NCI-H1105 treated with DMSO at 0.1 percent for 48 hours (cell line): ENCODE measurements at regions not wholly inside any gene's neighbourhood (a gene's known extent, or its start where the extent isn't known, plus 50 kb on each side); places are given as distances from the start of the nearest gene placed in this dataset.
A peak's percentile ranks its signal among the peaks of the same experiment; 100 is the strongest.
"Not testable (repeated sequence)": the region's sequence is repeated elsewhere in the genome, so short reads cannot be mapped to it uniquely, and the experiment has no call there.

Source experiments
- DNase-seq: peaks from one replicate; lab custom pipeline; 2025; lab: John Stamatoyannopoulos, UW

GRCh38 chr2:17133052-17133671 is 385.1 kb downstream of the RAD51AP2 start:
- no peak for DNase-seq

GRCh38 chr2:17130627-17131026 is 387.6 kb downstream of the RAD51AP2 start:
- DNase-seq: not testable (repeated sequence)

GRCh38 chr2:17125989-17126620 is 392.1 kb downstream of the RAD51AP2 start:
- DNase-seq: no peak

- DNase-seq: no peak
These were observed 393.5 kb downstream of the RAD51AP2 start for GRCh38 chr2:17124575-17125318.

DNA sequence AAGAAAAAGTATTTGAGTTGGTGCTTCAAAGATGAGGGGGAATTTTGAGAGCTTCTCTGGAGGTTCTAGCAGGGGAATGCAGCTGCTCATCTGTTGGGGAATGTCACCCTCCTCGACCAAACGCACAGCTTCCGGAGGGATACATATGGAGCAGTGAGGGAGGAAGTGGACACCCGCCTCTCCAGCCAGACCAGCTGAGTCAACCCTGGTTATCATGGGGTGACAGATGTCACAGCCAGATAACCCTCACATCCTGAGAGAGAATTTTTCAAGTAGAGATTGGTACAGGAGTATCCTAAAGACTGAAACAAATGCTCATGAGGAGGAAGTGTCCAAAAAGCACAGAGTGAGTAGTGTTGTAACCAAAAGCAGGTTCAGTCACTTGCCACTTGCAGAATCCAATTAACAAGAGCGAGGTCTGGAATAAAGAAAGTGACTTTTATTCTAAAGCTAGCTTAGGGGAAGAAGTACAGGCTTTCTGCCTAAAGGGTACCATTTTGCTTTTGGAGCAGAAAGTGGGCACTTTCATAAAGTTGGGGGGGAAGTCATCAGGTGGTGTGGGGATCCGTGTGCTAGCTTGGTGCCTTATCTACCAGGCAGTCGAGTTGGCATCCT is 395.2 kb downstream of the RAD51AP2 start:
- no peak for DNase-seq

- no peak for DNase-seq
These were observed 402.8 kb downstream of the RAD51AP2 start for GRCh38 chr2:17115466-17115865.

DNA sequence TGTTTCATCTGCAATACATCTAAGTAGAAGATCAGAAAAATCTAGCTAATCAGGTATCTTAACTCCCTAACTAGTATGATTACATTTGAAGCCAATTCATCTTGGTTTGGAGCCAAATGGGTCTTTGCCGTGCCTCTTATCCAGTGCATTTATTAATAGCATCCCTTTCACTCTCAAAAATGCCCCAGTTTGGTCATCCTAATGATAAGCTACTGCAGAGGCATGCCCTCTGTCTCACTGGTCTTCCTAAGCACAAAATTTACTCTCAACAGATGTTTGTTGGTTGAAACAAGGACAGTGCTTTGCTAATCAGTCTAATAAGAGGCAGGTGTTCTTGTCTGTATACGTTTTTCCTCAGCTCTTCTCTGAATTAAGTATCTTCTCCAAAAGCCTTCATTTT is 403.2 kb downstream of the RAD51AP2 start:
- peak; percentile 8 for DNase-seq

DNA sequence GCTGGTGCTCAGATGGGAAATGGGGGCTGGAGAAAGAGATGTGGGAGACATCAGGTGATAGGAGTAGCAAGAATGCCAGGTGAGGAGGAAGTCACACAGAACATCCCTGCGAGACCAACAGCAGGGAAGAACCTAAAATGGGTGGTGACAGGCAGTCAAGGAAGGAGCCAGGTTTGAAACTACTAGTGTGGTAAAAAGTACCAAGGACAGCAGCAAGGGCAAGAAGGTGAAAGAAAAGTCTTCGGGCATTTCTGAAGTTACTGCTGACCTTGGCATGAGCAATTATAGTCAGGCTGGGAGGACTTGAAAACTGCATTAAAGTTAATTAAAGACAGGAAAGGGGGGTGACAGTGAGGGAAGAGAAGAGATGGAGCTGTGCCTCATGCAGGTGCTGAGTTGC is 410.4 kb downstream of the RAD51AP2 start:
- no peak for DNase-seq

GRCh38 chr2:17107151-17107550 is 411.1 kb downstream of the RAD51AP2 start:
- DNase-seq: no peak

DNA sequence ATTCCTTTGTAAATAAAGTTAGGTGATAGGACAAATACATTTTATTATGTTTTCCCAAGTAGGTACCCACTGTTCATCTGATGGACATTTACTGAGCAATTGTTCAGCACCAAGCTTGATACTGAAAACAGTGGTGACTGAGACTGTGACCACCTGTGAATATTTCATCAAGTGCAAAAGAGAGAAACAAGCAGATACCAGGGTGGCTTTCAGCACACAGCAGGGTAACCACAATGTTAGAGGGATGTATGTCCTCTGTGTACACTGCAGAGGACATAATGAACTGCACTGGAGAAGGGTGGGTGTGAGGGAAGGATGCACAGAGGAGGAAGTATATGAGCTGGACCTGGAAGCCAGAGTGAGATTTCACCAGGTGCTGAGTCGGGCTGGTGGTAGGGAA is 411.8 kb downstream of the RAD51AP2 start:
- DNase-seq: no peak

- DNase-seq: no peak
These were observed 413.8 kb downstream of the RAD51AP2 start for GRCh38 chr2:17104454-17104853.

GRCh38 chr2:17101596-17101995 is 416.6 kb downstream of the RAD51AP2 start:
- DNase-seq: no peak

- DNase-seq: no peak
These were observed 417.1 kb downstream of the RAD51AP2 start for GRCh38 chr2:17101091-17101490.

GRCh38 chr2:17095340-17095739 is 422.9 kb downstream of the RAD51AP2 start:
- no peak for DNase-seq

- DNase-seq: no peak
These were observed 424.5 kb downstream of the RAD51AP2 start for GRCh38 chr2:17093712-17094111.

- no peak for DNase-seq
These were observed 421.4 kb upstream of the CYRIA start for GRCh38 chr2:17086990-17087389.

DNA sequence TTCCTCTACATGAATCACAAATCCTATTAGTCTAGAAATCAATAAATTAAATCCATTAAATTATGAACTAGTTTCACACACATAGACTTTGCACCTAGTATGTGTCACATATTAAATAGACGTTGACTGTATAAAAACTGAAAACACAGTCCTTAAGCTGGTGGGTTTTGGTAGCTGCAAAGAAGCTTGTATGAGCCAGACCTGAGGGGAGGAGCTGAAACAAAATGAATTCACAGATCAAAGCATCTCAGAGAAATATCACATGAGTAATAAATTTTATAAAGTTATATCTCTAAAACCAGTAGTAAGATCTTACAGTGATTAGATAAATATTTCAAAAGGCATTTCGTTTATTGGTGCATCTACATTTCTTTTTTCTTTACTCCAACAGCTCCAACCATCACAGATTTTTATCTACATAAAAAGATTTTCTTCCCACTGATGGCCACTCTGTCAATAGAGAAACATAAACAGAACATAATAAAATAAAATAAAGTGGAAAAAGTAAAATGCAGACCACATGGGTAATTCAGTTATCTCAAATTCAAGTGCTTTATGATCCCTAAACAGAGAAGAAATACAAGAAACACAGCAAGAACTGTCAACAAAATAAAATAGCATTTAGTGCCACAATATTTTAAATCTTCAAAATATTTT is 420.0 kb upstream of the CYRIA start:
- no peak for DNase-seq

- DNase-seq: no peak
These were observed 419.2 kb upstream of the CYRIA start for GRCh38 chr2:17084877-17085276.

GRCh38 chr2:17083902-17084301 is 418.3 kb upstream of the CYRIA start:
- peak; percentile 68 for DNase-seq

DNA sequence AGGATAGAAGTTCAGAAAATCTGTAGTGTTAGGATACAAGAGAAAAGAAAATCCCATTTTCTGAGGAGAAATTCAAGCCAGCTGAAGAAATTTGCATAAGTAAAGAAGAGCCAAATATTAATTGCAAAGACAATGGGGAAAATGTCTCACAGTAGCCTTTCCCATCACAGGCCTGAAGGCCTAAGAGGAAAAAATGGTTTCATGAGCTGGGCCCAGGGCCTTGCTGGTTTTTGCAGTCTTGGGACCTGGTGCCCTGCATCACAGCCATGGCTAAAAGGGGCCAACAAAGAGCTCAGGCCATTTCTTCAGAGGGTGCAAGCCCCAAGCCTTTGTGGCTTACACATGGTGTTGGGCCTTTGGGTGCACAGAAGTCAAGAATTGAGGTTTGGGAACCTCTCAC is 413.6 kb upstream of the CYRIA start:
- DNase-seq: no peak

GRCh38 chr2:17076533-17076932 is 410.9 kb upstream of the CYRIA start:
- DNase-seq: no peak

DNA sequence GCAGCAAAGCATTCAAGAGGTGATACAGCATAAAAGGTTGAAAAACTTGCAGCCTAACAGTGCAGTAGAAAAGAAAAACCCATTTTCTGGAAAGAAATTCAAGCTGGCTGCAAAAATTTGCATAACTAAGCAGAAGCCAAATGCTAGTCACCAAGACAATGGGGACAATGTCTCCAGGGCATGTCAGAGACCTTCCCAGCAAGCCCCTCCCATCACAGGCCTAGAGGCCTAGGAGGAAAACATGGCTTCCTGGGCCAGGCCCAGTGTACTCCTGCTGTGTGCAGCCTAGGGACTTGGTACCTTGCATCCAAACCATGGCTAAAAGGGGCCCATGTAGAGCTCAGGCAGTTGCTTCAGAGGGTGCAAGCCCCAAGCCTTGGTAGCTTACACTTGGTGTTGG is 405.1 kb upstream of the CYRIA start:
- no peak for DNase-seq
